VCaP (cell line): ENCODE measurements at regions not wholly inside any gene's neighbourhood (a gene's known extent, or its start where the extent isn't known, plus 50 kb on each side); places are given as distances from the start of the nearest gene placed in this dataset.

Experiments used
- H3K27ac ChIP-seq: fragments of 450-650 bp; 2 replicates; pipeline ENCODE4 v1.5.1; 2017
- CTCF ChIP-seq: fragments of 450-650 bp; conservative IDR thresholded peaks from 2 replicates; pipeline ENCODE4 v1.5.1; 2017; ENCODE audit warnings: mild to moderate bottlenecking, moderate library complexity

GRCh38 chr2:151171186-151171585, 90.5 kb downstream of the RBM43 start:
- TF ChIP-seq CTCF = no peak
- no peak overlapping the region for H3K27ac ChIP-seq

GRCh38 chr2:151166410-151166809, 95.3 kb downstream of the RBM43 start:
- TF ChIP-seq CTCF = no peak

GRCh38 chr2:151165105-151165684, 96.5 kb downstream of the RBM43 start:
- H3K27ac ChIP-seq = no peak overlapping the region
- no peak for TF ChIP-seq CTCF

More at GRCh38 chr2:151166410-151166809, 95.3 kb downstream of the RBM43 start:
- H3K27ac ChIP-seq = no peak overlapping the region

GRCh38 chr2:151161821-151162551, 99.7 kb downstream of the RBM43 start:
- no peak overlapping the region for H3K27ac ChIP-seq
- peak; percentile 63 for TF ChIP-seq CTCF

GRCh38 chr2:151159109-151159662, 102.5 kb downstream of the RBM43 start:
- H3K27ac ChIP-seq = no peak overlapping the region
- TF ChIP-seq CTCF = no peak

- no peak overlapping the region for H3K27ac ChIP-seq
- no peak for TF ChIP-seq CTCF
Observed at GRCh38 chr2:151157000-151157735, 104.5 kb downstream of the RBM43 start.

- TF ChIP-seq CTCF = no peak
- no peak overlapping the region for H3K27ac ChIP-seq
Observed at GRCh38 chr2:151156431-151156830, 105.2 kb downstream of the RBM43 start.
